HG03064 (cell line): ENCODE measurements at regions not wholly inside any gene's neighbourhood (a gene's known extent, or its start where the extent isn't known, plus 50 kb on each side); places are given as distances from the start of the nearest gene placed in this dataset.
"Not testable (repeated sequence)": the region's sequence is repeated elsewhere in the genome, so short reads cannot be mapped to it uniquely, and the experiment has no call there.

ENCODE experiments used
- ATAC-seq: cut with Tn5 transposase; IDR thresholded peaks from one replicate; pipeline ENCODE4 v1.9.1; 2021; ENCODE audit warnings: low read depth; ENCODE audit not compliant: unreplicated experiment

GRCh38 chr3:194906970-194907629 lies 221.4 kb downstream of the FAM43A start:
- no peak for ATAC-seq

DNA sequence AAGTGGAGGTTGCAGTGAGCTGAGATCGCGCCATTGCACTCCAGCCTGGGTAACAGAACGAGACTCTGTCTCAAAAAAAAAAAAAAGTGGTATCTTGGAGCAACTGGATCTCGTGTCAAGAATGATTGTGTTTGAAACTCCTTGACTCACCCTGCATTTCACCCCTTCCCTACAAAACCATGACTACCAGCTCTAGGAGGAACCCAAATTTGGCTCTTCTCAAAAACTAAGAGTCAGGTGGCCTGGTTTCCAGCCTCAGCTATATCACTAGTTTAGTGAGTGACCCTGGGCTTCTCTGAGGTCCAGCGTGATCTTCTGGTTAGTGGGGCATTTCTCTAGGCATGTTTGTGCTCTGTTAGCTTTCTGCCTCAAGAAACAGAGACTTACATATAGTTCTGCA lies 222.1 kb downstream of the FAM43A start:
- ATAC-seq = no peak

DNA sequence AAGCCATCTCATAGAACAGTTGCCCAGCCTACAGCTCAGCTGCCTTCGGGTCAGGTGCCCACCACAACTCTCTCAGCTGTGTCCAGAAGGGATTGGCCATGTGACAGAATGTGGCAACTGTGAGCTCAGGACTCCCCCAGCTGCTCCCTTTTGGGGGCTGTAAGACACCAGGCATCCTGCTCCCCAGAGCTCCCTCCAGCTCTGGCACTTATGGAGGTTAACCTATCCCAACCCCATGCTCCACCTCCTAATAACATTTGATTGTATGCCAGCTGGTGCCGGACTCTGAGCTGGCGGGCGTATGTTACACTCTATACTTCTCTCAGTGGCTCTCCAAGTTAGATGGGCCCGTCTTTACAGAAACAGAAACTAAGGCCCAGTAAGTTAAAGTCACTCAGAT lies 222.8 kb downstream of the FAM43A start:
- no peak for ATAC-seq

- no peak for ATAC-seq
Observed at GRCh38 chr3:194908972-194909371, 223.3 kb downstream of the FAM43A start.

DNA sequence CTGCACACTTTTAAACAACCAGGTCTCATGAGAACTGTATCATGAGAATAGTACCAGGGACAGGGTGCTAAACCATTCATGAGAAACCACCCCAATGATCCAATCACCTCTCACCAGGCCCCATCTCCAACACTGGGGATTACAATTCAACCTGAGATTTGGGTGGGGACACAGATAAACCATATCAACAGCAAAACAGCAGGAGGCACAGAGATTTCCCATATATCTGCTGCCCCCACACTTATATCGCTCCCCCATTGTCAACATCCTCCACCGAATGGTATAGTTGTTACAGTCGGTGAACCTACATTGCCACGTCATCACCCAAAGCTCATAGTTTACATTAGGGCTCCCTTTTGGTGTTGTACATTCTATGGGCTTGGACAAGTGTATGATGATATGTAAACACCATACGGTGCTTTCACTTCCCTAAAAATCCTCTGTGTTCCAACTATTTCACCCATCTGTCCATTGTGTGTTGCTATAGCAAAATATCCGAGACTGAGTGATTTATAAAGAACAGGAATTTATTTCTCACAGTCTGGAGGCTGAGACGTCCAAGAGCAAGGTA lies 224.8 kb downstream of the FAM43A start:
- no peak for ATAC-seq

GRCh38 chr3:194913316-194913715 lies 227.6 kb downstream of the FAM43A start:
- ATAC-seq = no peak

- ATAC-seq = not testable (repeated sequence)
Observed at GRCh38 chr3:194924889-194925288, 239.2 kb downstream of the FAM43A start.

DNA sequence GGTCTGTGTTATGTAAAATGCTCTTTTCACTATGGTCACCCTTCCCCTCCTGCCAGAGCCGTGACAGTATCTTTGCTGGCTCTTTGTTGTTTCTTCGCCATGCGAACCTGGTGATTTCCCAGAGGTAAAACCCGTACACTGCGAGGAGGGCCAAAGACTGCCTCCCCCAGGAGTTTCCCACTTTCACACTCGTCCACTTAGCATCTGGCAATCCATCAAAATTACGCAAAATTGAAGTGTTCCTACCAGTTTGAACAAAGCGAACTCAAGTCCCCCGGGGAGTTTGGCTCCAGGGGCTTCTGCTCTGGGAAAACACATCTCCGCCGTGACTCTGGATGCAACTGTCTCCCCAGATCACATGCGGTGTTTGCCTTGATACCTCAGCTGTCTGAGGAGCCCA lies 239.9 kb downstream of the FAM43A start:
- no peak for ATAC-seq

DNA sequence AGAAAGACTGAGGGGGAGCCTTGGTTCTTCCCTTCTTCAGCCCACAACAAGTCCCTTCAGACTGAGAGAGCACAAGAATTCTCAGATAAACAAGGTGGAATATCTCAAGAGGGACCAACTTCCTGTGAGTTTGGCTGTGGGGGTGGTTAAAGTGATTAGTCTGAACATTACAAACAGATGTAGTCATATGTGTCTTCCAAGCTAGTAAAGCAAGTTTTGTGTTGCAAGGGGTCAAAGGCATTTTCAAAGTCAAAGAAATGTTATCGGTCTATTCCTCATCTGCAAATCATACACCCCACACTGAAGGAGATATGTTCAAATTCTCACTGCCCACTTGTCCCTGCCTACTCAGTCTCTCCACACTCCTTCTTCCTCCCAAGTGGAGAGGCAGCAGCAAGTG lies 242.5 kb downstream of the FAM43A start:
- ATAC-seq = no peak

- no peak for ATAC-seq
Observed at GRCh38 chr3:194928831-194929577, 243.3 kb downstream of the FAM43A start.

- ATAC-seq = no peak
Observed at GRCh38 chr3:194929578-194929960, 243.9 kb downstream of the FAM43A start.

DNA sequence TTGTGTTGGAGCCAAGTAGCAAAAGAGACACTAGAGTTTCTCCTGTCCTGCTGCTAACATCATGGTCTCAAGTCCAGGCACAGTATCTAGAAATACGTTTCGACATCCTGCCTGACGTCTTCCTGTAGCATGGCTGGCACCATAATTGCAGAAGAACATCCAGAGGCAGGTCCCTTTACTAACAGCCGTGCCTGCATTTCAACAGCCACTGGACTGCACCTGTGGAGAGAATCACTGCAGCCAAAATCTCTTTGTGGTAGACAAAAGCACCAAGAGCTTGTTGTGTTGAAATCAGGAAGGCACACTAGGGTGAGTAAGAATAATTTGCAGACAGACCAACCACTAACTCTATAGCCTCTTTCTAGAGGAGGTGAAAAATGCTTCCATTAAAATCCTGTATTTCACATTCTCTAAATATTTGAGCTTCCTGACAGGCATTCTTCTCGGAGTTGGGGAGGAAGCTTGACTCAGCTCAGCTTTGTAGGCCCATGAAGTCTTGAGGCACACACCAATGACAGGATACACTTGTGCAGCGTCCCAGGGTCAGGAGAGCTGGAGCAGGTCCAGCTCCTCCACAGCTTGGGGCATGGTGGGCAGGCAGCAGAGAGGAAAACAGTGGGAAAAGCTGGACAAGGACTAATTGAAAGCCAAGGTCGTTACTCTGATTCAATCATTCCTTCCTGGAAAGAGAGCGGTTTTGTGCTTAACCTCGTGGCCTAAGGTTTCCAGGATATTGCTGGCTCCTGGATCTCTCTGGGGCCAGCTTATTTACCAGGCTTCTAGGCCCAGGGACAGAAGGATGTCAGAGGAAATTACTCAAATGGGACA lies 244.9 kb downstream of the FAM43A start:
- no peak for ATAC-seq

- no peak for ATAC-seq
Observed at GRCh38 chr3:194931347-194931746, 245.7 kb downstream of the FAM43A start.

DNA sequence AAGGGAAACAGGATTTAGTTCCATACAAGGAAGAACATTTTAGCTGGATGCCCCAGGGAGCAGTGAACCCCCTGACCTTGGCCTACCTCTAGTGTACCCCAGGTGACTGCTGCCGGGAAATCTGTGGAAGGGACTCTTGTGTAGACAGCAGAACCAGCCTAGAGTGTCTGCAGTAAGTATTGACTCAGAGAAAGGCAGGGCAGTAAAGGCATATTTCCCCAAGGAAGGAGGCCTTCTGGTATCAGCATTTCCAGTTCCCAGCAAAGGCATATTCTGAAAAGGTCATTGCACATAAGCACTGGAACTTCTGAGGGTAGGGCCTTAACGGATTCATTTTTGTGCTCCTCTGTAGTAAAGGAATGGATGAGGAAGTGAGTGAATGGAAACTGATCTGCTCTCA lies 246.2 kb downstream of the FAM43A start:
- ATAC-seq = no peak

GRCh38 chr3:194933465-194933864 lies 247.8 kb downstream of the FAM43A start:
- ATAC-seq = no peak

DNA sequence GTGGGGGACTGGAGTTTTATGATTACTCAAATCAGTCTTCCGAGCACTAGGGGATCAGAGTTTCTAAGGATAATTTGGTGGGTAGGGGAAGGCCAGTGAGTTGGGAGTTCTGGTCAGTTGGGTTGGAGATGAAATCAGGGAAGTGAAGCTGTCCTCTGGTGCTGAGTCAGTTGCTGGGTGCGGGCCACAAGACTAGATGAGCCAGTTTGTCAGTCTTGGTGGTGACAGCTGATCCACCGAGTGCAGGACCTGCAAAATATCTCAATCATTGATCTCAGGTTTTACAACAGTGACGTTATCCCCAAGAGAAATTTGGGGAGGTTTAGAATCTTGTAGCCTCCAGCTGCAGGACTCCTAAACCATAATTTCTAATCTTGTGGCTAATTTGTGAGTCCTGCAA lies 249.4 kb downstream of the FAM43A start:
- no peak for ATAC-seq

- no peak for ATAC-seq
Observed at GRCh38 chr3:194935632-194936470, 250.2 kb downstream of the FAM43A start.

DNA sequence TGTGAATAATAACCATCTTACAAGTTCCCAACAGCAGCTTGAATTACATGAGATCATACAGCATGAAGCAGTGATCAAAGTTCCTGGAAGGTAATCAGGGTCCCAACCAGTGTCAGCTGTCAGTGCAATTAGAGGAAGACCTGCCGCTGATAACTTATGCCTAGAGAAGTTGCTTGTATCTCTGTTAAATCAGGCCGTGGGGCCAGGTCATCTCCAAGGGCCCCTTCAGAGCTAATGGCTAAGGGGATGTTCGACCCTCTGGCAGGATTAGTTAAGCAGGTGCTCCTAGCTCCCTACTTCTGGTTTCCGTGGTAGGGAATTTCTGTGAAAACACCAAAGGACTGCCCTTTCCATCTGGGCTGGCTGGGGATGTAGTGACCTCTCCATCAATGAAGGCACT lies 251.0 kb downstream of the FAM43A start:
- ATAC-seq = no peak

DNA sequence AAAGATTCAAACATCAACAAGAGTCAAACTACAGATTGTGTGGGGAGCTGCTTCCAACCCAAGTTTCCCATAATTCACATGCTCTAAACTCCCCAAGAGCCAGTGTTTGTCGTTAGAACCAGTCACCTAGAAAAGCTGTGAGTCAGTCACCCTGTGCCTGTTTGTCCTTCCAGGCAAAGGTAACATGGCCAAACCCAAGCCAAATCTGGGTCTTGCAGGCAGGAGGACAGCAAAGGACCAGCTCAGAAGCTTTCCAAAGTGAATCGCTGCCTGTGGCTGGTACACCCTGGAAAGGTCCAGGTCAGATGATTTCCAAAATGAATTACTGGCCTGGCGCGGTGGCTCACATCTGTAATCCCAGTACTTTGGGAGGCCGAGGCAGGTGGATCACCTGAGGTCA lies 251.5 kb downstream of the FAM43A start:
- ATAC-seq = no peak

- ATAC-seq = no peak
Observed at GRCh38 chr3:194937882-194938321, 252.2 kb downstream of the FAM43A start.
